NCI-H2196 treated with DMSO at 0.1 percent for 48 hours (cell line): ENCODE measurements at regions not wholly inside any gene's neighbourhood (a gene's known extent, or its start where the extent isn't known, plus 50 kb on each side); places are given as distances from the start of the nearest gene placed in this dataset.

Source experiments
- DNase-seq: peaks from one replicate; lab custom pipeline; 2025; ENCODE audit not compliant: unreplicated experiment; lab: John Stamatoyannopoulos, UW

DNA sequence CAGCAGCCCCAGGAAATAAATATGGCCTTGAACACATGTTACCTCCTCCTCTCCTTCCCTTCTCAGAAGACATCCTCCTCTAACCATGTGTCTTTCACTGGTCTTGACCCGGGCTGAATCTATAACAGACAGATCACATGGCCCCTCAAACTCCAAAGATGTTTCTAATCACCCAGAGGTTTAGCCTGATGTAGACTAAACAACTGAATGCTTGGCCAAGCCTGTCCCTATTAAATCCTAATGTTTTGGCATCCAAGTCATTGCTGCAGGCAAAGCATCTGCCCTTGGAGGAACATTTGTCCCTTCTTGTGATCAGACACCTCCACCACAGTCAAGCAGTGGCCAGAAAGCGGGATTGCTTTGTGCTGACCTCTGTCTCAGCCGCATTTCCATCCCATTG is 65.5 kb downstream of the ANKRD60 start:
- DNase-seq: no peak

DNA sequence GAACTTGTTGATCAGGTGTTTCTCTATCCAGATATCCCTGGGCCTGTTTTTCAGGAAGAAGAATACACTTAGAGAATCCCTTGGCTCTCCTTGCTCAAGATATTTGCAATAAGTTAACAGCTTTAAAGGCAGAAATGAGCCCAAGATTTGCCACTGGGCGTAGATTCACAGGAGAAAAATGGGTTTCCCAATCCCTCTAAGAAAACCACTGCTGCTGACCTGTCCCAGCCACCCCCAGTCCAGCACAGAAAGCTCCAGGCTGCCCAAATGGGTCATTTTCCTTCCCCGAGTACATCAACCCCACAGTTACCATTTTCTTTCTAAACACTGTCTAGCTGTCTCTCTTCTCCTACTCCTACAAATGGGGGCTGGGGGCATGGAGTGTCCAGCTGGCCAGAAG is 67.3 kb downstream of the ANKRD60 start:
- DNase-seq: no peak

- no peak for DNase-seq
These were observed 67.9 kb downstream of the ANKRD60 start for GRCh38 chr20:58160451-58161061.

- DNase-seq: no peak
These were observed 73.1 kb downstream of the ANKRD60 start for GRCh38 chr20:58155148-58155925.

- DNase-seq: no peak
These were observed 74.3 kb downstream of the ANKRD60 start for GRCh38 chr20:58154113-58154512.

- DNase-seq: no peak
These were observed 75.3 kb downstream of the ANKRD60 start for GRCh38 chr20:58153121-58153520.

DNA sequence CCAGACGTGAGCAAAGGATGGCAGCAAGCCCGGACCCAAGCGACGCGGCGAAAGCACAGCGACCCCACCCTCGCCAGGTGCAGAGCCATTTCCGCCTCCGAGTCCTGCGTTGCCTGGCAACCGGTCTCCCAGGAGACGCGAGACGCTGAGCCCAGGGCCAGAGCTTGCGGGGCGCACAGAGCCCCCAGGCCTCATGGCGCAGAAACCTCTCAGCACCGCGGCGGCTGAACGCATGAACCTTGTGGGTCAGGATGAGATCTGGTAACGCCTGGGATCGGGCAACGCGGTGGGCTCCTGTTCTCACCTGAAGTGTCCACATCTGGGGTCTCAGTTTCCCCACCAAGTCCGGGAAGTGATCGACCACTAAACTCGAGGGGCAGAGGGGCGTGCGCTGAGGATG is 77.7 kb downstream of the ANKRD60 start:
- no peak for DNase-seq

- DNase-seq: no peak
These were observed 78.9 kb downstream of the ANKRD60 start for GRCh38 chr20:58149437-58150091.

GRCh38 chr20:58148891-58149290 is 79.6 kb downstream of the ANKRD60 start:
- no peak for DNase-seq

GRCh38 chr20:58147628-58148370 is 80.7 kb downstream of the ANKRD60 start:
- no peak for DNase-seq

GRCh38 chr20:58146746-58147140 is 81.7 kb downstream of the ANKRD60 start:
- no peak for DNase-seq

DNA sequence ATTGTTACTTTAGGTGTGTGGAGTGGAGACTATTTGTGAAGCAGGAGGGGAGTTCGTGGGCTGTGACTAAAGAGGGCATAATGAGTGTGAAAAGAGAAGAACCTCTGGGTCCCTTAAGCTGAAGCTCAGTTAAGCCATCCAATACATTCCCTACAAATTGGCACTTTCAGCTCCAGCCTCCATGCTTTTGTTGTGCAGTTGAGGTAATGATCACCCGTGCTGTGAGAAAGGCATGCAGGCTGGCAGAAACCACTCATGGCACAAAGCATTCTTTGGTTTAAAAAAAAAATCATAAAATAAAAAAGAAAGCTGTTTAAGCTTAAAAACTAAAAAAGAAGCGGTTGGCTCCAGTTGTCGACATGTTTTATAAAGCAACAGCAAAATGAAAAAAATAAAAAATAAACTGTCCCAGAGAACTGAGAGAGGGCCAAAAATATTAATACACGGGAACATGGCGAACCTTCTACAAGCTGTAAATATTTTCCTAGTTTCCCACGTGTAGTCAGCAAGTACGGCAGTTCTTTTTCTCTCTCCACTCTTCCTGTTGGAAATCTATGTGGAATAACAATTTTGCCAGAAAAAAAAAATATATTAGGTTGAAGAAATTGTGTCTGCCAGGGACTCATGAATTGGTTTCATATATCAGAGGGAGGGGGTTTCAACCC is 82.2 kb downstream of the ANKRD60 start:
- DNase-seq: no peak

GRCh38 chr20:58145506-58146080 is 82.9 kb downstream of the ANKRD60 start:
- no peak for DNase-seq

DNA sequence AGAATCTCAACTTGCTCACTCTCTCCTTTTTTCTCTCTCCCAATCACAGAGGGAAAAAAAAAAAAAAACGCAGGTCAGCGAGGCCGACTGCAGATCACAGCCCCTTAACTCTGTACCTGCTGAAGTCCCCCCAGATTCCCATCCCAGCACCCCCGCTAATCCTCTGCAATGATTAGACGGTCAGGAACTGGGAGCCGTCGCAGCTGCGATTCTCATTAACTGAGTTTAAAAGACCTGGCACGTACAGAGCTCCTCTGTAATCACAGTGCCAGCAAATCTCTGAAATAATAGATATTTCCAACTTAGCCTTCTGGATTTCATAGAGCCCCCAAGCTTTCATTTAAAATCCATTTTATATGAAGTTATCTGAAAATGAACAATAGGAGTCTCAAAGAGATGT is 84.4 kb downstream of the ANKRD60 start:
- DNase-seq: no peak

DNA sequence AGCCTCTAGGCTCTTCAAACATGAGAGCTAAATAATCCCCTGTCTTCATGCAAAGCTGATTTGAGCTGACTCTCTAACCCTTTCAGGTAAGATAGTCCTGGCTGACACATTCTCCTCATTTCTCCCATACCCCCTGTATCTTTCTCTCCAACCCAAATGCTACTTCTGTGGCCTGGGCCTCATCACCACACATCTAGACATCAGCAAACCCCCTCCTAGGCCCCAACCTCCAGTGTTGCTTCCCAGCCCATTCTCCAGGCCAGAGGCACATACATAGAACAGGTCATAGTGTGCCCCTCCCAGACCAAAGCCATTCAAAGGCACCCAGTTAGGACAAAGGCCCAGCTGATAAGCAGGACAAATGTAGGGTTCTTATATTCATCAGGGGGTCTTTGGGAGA is 84.9 kb downstream of the ANKRD60 start:
- no peak for DNase-seq

DNA sequence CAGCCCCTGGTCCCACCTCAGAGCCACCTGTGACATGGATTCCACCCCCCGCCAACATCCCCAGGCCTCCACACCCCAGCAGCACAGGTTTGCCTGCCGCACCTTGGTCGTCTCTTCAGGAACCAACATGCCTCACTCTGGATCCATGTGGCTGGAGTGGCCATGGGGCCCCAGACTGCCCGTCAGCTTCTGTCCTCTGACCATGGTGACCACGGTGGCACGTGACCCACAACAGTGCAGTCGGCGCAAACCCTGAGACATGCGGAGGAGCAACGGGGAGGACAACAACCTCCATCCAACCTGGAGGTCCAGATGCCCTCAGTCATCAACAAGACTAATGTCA is 85.6 kb downstream of the ANKRD60 start:
- DNase-seq: no peak

DNA sequence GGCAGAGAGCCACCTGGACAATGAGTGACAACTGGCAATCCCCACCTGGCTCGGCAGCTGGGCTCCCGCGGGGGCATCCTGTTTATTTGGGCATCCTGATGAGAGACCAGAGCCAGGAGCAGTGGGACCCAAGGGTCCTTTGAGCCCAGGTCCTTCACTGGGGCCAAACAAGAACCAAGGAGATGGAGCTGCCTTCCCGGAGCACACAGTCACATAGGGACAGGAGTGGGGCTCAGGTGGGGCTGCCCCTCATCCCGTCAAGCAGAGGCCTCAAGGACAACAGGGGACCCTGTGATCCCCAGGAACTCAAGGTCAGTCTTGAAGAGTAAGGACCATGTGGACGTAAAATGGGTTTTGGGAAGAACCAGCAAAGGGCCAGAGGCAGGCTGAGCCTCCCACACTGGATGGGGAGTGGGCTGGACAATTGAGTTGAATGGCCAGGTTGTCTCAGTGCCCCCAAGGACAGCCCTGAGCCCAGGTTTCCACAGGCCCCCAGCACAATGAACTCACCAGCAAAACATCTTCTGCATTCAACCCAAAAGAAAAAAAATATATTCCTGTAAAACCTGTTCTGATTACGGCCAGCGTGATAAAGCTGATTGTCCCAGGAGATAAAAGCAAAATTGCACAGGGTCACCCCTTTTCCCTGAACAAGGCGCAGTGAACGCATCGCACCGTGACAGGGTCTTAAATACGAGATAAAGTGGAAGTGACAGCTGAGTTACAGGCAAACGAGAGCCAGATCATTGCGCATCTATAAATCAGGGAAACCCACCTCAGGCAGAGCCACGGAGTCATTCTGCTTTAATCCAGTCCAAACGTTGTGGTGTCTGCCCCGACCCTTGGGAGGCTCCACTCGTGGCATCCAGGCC is 86.2 kb downstream of the ANKRD60 start:
- no peak for DNase-seq

DNA sequence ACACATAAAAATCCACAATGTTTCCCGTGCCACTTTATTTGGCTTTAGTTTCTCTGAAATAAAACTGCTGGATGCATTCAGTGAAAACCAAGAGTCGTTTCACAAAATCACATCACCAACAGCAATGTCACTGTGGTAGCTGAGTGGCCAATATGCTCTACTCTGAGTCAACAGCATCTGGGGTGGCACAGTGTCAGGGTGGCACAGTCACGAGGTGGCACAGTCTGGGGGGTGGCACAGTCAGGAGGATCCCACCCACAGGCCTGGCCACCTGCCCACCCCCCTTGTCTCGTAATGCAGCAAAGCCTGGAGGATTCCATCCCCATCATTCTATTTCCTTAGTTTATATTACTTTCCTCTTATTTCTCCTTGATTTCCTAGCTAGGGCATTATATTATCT is 87.0 kb downstream of the ANKRD60 start:
- DNase-seq: no peak

DNA sequence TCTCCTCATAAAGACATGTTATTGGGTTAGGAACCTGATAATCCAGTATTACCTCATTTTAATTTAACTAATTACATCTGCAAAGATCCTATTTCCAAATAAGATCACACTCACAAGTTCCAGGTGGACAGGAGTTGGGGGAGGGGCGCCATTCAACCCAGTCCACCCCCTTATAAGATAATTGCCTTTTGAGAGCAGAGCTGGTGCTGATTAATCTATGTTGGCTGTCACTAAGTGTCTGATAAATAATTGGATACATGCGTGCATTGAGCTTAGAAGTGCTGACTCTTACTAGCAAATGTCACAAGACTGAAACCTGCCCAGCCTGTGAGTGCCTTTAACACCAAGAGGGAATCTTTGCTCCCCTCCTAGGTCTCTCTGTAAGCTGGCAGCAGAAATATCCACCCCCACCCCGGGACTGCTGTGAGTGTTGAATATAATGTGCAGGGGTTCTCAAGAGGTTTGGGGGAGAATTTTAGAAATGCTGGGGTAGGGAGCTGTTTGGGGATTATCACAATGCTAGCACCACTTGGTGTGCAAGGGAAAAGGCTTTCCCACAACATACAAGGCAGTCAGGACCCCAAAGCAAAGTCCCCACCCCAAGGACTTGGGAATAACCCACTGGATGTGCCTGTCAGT is 87.5 kb downstream of the ANKRD60 start:
- DNase-seq: no peak
